HG02571 (cell line): ENCODE measurements at regions not wholly inside any gene's neighbourhood (a gene's known extent, or its start where the extent isn't known, plus 50 kb on each side); places are given as distances from the start of the nearest gene placed in this dataset.

Source experiments
- ATAC-seq: cut with Tn5 transposase; IDR thresholded peaks from one replicate; pipeline ENCODE4 v1.9.1; 2021; ENCODE audit warnings: mild to moderate bottlenecking, moderate library complexity; ENCODE audit not compliant: unreplicated experiment

GRCh38 chr4:117425636-117426035 lies 340.3 kb upstream of the TRAM1L1 start:
- no peak for ATAC-seq

GRCh38 chr4:117428536-117428935 lies 343.2 kb upstream of the TRAM1L1 start:
- ATAC-seq = no peak

GRCh38 chr4:117429061-117429460 lies 343.7 kb upstream of the TRAM1L1 start:
- no peak for ATAC-seq

GRCh38 chr4:117429506-117429905 lies 344.1 kb upstream of the TRAM1L1 start:
- ATAC-seq = no peak

- ATAC-seq = no peak
These were observed 349.0 kb upstream of the TRAM1L1 start for GRCh38 chr4:117434424-117434823.

- ATAC-seq = no peak
These were observed 362.5 kb upstream of the TRAM1L1 start for GRCh38 chr4:117447925-117448324.

GRCh38 chr4:117455088-117455487 lies 369.7 kb upstream of the TRAM1L1 start:
- no peak for ATAC-seq

- no peak for ATAC-seq
These were observed 381.0 kb upstream of the TRAM1L1 start for GRCh38 chr4:117466388-117466787.

- ATAC-seq = no peak
These were observed 382.0 kb upstream of the TRAM1L1 start for GRCh38 chr4:117467404-117467803.

GRCh38 chr4:117474987-117475386 lies 389.6 kb upstream of the TRAM1L1 start:
- ATAC-seq = no peak

- ATAC-seq = no peak
These were observed 392.5 kb upstream of the TRAM1L1 start for GRCh38 chr4:117477925-117478324.

GRCh38 chr4:117478702-117479101 lies 393.3 kb upstream of the TRAM1L1 start:
- ATAC-seq = no peak

GRCh38 chr4:117479673-117480072 lies 394.3 kb upstream of the TRAM1L1 start:
- ATAC-seq = no peak

- ATAC-seq = no peak
These were observed 396.4 kb upstream of the TRAM1L1 start for GRCh38 chr4:117481742-117482141.

GRCh38 chr4:117488692-117489091 lies 403.3 kb upstream of the TRAM1L1 start:
- no peak for ATAC-seq

- no peak for ATAC-seq
These were observed 403.7 kb upstream of the TRAM1L1 start for GRCh38 chr4:117489107-117489506.

GRCh38 chr4:117491516-117491915 lies 406.1 kb upstream of the TRAM1L1 start:
- ATAC-seq = no peak

- no peak for ATAC-seq
These were observed 410.4 kb upstream of the TRAM1L1 start for GRCh38 chr4:117495802-117496201.

GRCh38 chr4:117512414-117512813 lies 427.0 kb upstream of the TRAM1L1 start:
- ATAC-seq = no peak

- no peak for ATAC-seq
These were observed 429.2 kb upstream of the TRAM1L1 start for GRCh38 chr4:117514391-117515175.

GRCh38 chr4:117515921-117516320 lies 430.5 kb upstream of the TRAM1L1 start:
- ATAC-seq = no peak

GRCh38 chr4:117527601-117528000 lies 442.2 kb upstream of the TRAM1L1 start:
- no peak for ATAC-seq

- no peak for ATAC-seq
These were observed 444.0 kb upstream of the TRAM1L1 start for GRCh38 chr4:117529401-117529800.
